HG03025 (cell line): ENCODE measurements at regions not wholly inside any gene's neighbourhood (a gene's known extent, or its start where the extent isn't known, plus 50 kb on each side); places are given as distances from the start of the nearest gene placed in this dataset.
"Not testable (repeated sequence)": the region's sequence is repeated elsewhere in the genome, so short reads cannot be mapped to it uniquely, and the experiment has no call there.

Source experiments
- ATAC-seq: cut with Tn5 transposase; IDR thresholded peaks from one replicate; pipeline ENCODE4 v1.9.1; 2021; ENCODE audit warnings: mild to moderate bottlenecking, moderate library complexity; ENCODE audit not compliant: unreplicated experiment, low FRiP score

DNA sequence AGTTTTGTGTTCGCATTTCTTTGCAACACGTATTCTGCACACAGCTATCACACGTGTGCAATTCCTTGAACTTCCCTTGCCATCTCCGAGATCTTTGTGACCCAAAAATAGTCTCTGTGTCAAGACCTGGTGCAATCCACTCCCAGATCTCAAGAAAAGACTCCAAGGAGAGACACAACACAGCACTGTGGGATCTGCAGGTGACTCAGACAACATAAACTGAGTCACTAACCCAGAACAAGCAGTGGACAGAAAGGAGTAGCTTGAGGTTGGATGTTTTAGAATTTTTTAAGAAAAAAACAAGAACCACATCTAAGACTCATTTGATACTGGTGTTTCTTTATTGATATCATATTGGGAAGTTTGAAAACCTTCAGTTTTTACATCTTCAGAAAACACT, 396.9 kb downstream of the AGTPBP1 start:
- ATAC-seq, result no peak

DNA sequence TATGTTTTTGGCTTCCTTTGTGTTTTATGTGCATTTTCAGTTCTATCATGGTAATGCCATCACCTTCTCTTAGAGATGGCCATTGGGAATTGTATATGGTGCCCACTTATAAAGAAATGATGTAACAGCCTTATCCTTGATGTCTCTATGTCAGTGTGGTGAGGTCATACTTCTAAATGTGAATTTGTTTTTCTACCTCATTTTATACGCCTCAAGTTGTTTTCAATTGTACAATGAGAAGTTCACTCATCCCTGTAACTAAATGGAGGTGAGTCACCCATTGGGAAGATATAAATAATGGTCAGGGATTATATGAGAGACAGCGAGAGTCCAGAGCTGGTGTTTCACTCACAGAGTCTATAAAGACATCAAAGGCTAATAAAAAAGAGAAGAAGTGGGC, 402.4 kb downstream of the AGTPBP1 start:
- no peak for ATAC-seq

DNA sequence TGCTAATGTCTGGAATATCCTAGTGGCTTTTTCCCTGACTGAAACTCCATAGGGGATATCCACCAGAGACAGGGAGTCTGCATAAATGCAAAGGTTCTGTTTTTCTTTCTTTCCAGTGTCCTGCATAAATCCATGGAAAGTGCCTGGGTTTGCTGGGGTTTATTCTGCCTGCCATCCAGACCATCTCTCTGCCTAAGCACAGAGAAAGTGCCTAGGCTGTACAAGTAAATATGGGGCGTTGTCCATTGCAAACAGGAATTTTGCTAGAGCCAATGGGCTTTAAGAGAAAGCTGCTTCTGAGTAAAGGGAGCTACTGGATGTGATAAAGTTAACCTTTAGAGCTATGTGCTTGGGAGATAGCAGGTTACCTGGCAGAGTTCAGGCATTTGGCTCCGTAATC, 407.5 kb downstream of the AGTPBP1 start:
- no peak for ATAC-seq

DNA sequence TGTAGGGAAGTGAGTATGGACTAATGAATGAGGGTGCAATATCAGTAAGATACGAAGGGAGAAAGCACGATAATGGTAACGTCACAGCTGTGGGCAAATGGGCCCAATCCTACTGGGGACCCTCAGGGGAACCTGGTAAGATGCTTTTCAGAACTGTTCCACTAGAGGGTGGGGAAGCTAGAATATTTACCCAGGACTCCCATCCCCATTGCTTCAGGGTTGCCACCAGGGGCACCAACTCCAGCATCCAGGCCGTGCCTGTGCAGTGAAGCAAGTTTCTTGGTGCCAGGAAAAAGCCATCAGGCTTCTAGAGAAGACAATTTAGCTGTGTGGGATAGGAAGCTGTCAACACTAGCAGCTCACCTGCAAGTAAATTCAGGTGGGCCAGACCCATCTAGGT, 409.3 kb downstream of the AGTPBP1 start:
- no peak for ATAC-seq

- ATAC-seq, result no peak
Observed at GRCh38 chr9:85331626-85332025, 410.1 kb downstream of the AGTPBP1 start.

DNA sequence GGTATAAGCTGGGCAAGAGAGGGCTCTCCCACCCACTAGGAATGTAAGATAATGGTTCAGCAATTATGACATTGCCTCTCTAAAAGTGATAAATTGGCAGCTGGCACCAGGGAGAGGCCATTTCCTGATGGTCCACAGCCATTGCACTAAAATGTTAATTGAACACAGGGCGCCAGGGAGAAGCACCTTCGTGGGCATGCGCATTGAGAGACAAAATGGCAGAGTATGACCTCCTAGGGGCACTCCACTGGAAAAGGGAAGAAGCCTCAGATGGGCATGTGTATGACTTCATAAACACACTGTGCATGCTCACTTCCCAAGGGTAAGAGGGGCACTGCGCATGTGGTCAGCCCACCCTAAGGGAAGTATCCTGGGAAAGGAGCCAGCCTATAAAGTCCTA, 419.2 kb downstream of the AGTPBP1 start:
- no peak for ATAC-seq

- no peak for ATAC-seq
Observed at GRCh38 chr9:85321561-85321960, 420.2 kb downstream of the AGTPBP1 start.

GRCh38 chr9:85319936-85320656, 421.7 kb downstream of the AGTPBP1 start:
- ATAC-seq, result no peak

GRCh38 chr9:85315535-85315934, 426.2 kb downstream of the AGTPBP1 start:
- not testable (repeated sequence) for ATAC-seq

DNA sequence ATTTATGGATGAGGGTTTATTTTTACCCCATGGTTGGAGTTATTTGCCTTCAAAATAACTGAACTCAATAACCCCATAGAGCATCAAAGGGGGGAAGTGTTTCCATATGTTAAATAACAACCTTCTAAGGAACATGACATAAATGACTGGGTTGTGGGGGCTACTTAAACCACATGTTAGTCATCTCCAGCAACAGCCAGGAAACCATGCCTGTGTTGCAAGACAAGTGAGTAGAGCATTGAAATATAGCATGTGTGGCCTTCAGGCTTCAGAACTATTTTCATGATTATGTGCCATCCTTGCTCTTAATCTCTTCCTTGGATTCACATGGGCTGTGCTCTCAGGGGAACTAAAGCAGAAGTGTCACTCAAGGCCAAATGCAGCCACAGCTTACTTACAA, 431.2 kb downstream of the AGTPBP1 start:
- no peak for ATAC-seq

DNA sequence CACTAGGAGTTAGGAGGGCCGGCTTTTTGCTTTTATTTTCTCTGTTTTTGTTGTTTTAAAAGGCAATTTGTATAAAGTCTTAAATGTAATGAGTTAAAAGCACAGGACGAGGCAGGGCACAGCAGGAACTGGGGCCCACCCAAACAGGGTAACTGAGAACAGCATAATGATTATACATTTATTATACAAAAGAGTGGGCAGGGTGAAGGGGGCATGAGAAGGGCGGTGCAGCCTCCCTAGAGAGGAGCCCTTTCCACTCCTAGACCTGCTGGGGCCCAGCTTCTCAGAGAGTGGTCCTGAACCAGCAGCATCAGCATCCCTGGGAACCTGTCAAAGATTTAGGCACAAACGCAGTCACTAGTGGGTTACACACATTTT, 438.0 kb downstream of the AGTPBP1 start:
- ATAC-seq, result no peak

- no peak for ATAC-seq
Observed at GRCh38 chr9:85302938-85303756, 438.6 kb downstream of the AGTPBP1 start.

DNA sequence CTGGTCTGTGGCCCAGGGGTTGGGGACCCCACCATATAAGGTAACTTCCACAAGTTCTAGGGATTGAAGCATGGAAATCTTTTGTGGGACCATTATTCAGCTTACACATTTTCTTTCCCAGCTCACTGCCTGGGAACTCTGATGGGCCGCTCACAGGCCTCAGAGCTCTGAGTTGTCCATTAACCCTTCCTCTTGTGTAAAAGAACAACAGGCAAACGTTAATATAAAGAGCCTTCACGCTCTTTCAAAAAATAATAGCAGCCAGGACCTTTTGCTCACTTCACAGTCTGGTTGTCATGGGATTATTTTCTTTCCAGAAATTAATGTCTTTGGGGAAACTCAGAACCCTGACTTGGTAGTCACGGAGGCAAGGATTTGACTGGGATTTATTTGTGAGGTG, 443.3 kb downstream of the AGTPBP1 start:
- no peak for ATAC-seq

DNA sequence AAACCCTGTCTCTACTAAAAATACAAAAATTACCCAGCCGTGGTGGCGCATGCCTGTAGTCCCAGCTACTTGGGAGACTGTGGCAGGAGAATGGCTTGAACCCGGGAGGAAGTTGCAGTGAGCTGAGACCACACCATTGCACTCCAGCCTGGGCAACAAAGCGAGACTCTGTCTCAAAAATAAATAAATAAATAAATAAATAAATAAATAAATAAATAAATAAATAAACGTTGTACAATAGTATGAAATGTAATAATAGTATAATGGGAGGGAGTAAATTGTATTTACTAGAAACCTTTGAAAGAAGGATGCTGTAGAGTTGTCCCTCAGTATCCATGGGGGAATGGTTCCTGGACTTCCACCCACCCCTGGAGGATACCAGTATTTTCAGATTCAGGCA, 446.5 kb downstream of the AGTPBP1 start:
- ATAC-seq, result not testable (repeated sequence)

DNA sequence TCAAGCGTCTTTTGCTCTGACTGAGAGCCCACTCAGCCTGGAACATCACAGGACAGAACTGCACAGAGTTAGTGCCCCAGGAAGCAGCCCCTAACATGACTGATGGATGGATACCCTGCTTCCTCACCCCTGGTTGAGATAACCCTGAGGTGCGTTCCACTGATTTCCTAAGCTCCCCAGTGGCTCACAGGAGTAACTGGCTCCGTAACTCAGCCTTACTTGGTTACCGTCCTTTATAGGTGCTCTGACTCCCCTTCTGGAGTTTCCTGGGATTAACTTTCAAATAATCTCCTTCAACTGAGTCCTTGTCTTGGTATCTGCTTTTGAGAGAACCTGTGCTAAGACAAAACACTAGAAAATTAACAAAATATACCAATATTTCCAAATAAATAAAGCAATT, 449.5 kb downstream of the AGTPBP1 start:
- ATAC-seq, result no peak

DNA sequence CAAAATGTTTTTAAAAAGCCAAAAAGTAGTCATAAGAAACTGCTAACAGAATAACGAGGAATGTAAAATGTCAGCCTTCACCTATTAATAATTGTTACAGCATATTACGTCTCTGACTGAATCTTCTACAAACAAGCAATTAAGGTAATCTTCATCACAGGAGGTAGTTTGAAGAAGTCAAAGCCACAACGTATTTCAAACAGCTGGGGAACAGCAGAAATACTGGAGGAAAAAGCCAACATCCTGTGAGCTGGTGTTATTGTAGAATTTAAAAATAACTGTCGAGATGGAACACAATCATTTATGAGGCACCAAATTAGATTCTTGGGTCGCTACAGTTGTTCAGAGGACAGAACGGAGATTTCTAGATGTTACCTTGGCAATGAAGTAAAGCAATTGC, 450.5 kb downstream of the AGTPBP1 start:
- no peak for ATAC-seq

- no peak for ATAC-seq
Observed at GRCh38 chr9:85290019-85290418, 451.7 kb downstream of the AGTPBP1 start.

- no peak for ATAC-seq
Observed at GRCh38 chr9:85289142-85289541, 452.6 kb downstream of the AGTPBP1 start.

DNA sequence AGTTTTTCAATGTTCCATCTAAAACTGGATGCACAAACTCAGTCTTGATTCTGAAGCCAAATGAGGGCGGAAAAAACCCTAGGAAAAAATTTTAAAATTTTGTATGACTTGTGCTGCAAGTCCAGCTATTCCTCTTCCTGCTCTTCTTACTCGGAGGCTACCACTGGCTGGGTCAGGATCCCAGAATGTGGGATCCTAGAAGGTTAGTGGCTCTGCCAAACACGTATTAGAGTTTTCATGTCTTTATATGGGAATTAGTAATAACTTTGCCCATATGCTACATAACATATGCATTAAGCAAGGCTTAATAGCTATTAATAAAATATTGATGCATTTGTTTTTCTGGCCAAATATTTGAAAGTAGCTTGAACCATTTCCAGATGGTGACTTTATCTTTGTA, 458.3 kb downstream of the AGTPBP1 start:
- ATAC-seq, result no peak

DNA sequence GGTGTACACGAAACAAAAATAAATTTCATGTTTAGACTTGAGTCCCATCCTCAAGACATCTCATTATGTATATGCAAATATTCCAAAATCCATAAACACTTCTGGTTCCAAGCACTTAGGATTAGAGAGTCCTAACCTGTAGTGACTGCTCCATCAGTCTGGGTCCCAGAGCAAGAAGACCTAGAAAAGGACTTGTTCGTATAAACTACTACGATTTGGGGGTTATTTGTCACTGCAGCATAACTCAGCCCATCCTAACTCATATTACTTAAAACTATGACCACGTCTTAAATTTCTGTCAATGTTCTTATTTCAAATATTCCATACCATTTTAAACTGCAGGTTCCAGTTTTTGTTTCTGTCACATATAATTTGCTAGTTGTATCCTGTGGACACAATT, 463.0 kb downstream of the AGTPBP1 start:
- no peak for ATAC-seq

DNA sequence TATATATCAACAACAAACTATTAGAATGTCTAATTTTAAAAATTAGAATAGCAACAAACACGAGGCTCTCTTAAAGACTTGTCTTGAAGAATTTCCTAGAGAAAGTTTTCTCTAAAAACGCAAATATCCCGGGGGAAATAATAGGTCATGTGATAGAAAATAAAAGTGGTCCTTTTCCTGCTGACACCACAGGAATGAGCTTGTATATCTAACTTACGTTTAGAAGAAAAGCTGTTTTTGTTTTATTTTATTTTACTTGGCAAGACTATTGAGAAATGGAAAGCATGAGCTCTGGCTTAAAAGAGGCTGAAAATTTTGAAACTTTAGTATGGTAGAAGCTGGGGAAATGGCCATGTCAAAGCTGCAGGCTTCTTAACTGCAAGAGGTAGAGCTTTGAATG, 465.0 kb downstream of the AGTPBP1 start:
- ATAC-seq, result no peak

- no peak for ATAC-seq
Observed at GRCh38 chr9:85269811-85270210, 471.9 kb downstream of the AGTPBP1 start.
